Middle frontal gyrus (tissue), 1 donor: ENCODE measurements at regions not wholly inside any gene's neighbourhood (a gene's known extent, or its start where the extent isn't known, plus 50 kb on each side); places are given as distances from the start of the nearest gene placed in this dataset.
"Not testable (repeated sequence)": the region's sequence is repeated elsewhere in the genome, so short reads cannot be mapped to it uniquely, and the experiment has no call there.

Experiments
- DNase-seq: peaks from one replicate; pipeline ENCODE4 v3.0.0-alpha.2; 2015; ENCODE audit warnings: low spot score; ENCODE audit errors: extremely low spot score

DNA sequence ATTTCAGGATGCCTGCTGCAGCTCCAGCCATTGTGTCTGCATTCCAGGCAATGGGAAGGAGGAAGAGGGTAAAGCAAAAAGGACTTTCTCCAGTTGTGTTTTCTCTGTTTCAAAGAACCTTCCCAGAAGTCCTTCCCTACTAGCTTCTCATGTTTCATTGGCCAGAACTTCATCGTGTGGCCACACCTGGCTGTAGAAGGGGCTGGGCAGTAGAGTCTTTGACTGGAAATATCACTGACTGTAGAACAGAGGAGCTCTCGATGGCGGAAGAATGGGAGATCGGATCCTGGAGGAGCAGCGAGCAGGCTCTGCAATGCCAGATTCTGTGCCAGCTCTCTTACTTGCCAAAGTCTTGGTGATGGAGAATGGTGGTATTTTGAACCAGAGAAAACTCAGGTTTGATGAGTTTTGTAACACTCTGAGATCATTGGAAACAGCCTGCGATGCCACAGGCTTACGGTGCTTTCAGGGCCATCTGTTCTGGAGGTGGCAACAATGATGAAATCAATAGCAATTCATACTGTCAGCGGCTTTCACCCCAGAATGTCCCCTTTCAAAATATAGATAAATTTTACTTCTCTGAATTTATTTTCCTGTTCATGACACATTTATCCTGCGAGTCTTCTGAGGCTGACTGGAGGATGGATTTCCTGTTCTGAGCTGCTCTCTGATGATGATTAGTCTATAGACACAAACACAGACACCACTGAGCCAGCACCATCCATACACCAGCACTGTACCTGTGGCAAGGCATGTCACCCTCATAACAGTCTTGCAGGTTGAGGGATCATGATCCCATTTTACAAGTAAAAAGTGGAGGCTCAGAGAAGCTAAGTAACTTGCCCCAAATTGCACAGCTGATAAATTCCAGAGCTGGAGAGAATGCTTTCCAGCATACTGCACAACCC is 204.2 kb downstream of the EMX2 start:
- DNase-seq = no peak

DNA sequence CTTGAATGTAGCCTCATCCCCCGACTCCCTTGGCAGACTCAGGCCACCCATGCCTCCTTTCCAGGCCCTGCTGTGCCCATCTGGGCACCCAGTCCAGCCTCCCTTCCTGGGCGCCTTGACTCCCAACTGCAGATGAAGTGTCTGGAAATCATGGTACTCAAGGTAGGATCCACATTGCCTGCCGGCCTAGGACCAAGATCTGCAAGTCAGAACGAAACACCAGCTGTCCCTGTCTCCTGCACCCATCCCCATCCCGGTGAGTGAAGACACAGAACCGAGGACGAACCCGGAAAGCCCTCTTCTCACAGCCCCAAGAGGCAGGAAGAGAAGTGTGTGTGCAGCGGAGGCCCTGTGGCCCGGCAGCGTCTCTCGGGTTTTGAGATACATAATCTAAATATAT is 205.1 kb downstream of the EMX2 start:
- DNase-seq = no peak

DNA sequence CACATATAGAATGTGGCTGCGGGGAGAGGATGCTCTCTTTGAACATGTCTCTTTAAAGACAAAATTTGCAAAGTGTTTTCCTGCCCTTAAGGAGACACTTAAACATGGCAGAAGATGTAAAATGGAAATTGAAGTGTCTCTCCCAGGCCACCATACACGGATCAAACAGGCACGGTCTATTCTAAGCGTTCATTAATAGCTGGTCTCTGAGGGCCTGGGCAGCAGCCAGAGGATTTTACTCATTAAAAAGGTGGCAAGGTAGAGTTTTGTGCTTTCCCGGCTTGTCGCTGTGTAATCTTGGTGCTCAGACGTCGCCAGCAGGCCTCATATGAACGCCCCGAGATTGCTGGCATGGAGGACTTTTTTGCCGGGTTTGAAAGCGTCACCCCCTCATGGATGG is 205.5 kb downstream of the EMX2 start:
- no peak for DNase-seq

DNA sequence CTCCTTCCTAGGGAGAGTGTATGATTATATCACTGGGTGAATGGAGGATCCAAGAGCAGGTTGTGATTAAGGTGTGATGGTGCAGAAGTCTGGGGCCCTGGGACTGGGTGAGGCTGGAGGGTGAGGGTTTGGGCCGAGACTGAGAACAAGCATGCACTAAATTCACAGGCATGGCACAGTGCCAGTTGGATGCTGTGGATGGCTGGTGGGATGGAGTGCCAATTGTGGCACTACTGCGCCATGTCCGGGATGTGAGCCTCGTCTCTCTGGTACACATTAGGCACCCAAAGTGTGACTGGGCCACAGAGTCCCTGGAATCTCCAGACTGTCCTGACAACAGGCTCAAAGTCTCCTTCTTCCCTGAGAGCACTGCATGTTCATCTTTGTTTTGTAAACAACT is 208.1 kb downstream of the EMX2 start:
- DNase-seq = no peak

DNA sequence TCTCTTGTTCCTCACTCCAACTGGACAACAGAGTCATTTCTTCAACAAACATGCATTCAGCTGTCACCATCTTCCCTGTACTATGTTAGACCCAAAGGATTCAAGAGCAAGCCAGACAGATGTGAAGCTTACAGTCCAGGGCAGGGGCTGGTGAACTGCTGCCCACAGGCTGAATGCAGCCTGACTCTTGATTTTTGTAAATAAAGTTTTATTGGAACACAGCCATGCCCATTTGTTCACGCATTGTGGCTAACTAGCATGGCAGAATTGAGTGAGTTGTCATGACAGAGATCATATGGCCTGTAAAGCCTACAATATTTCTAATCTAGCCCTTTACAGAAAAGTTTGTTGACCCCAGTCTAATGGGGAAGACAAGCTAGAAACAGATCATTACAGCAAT is 208.7 kb downstream of the EMX2 start:
- DNase-seq = no peak

- DNase-seq = no peak
Measured at GRCh38 chr10:117752103-117752502, 209.6 kb downstream of the EMX2 start.

DNA sequence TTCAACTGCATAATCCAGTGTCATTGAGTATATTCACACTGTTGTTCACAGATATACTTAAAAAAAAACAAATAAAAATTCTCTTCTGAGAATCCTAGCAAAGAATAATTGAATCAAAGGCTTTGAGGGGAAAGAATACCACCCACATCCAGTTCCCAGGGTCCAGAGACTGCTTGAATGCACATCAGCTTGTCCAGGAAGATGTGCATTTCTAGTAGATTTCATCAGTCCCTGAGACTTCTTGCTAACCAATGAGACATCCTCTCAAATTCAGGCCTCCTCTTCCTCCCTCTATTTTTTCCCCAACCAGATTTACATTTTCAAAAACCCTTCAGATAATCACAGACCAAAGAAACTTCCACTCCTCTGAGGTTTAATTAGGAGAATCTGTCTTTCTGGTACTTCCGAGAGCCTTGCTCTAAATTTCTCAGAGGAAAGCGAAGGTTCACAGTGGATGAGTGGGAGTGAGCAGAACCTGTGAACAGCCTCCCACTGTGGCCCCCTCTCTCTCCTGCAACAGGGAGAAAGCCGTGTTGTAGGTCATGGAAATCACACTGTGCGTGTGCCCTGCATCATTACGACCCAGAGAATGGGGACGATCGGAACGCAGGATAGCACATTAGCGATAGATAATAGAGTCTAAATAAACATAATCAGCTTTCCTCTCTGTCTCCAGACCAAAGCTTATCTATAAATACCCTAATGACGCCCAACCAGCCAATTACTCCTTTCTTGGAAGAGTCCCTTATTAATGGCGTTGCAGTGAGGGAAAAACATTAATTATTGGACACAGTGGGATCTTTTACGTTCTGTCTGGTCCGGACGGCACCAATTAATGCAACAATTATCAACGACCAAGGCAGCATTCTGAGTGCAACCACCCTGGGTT is 212.5 kb downstream of the EMX2 start:
- no peak for DNase-seq

- DNase-seq = no peak
Measured at GRCh38 chr10:117755659-117756014, 213.1 kb downstream of the EMX2 start.

DNA sequence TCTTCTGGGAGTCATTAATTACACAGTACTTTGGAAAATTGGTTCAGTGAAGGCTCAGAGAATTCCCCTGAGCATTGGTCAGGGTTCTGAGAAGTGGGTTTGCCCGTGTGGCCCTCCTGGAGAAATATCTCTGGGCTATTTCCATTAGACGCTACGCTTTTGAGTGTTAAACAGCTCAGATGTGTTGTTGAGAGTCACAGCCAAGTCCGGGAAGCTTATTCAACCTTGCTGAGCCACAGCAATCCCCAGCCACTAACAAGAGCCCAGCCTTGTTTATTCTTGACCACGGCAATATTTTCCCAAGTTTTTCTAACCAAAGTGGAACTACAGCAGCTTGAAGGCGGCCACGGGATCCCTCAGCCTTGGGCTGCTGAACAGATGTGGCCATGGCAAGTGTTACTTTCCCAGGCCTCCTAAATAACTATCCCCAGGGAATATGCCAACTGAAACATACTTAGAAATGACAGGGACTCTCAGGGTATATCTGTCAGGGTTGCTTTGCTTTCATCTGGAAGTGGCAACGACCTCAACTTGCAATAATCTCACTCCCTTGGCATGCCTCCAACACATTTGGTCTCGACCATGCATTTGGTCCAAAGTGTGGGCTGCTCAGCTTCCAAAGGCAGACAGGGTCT is 214.7 kb downstream of the EMX2 start:
- no peak for DNase-seq

DNA sequence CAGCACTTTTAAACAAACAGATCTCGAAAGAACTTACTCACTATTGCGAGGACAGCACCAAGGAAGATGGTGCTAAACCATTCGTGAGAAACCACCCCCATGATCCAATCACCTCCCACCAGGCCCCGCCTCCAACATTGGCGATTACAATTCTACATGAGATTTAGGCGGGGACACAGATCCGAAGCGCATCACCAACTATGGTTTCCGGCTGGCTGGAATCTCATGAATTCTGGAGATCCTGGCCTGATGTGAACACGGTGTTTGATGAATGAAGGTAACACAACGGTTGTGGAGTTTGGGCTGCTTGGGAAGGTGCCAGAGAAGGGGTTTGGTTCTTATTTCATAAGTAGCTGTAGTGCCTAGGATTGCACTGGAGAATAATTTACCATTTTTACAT is 216.7 kb downstream of the EMX2 start:
- no peak for DNase-seq

- DNase-seq = no peak
Measured at GRCh38 chr10:117761695-117762094, 219.1 kb downstream of the EMX2 start.

GRCh38 chr10:117762126-117762818 is 219.7 kb downstream of the EMX2 start:
- no peak for DNase-seq

GRCh38 chr10:117762819-117763172 is 220.2 kb downstream of the EMX2 start:
- no peak for DNase-seq

DNA sequence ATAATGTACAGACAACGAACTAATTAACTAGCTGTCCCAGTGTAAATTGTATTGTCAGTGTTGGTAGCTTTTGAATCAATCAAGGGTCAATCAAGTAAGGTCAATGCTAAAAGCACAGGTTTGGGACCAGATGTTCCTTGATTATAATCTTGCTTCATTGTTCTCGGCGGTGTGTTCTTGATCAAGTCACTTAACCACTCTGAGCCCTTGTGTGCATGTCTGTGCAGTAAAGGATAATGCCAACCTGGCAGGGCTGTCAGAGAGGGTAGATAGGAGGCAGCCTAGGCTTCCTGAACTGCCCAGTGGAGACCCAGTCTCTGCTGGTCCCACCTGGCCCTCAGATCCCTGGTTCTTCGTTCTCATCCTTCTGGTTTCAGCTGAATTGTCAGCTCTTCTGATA is 221.0 kb downstream of the EMX2 start:
- no peak for DNase-seq

- no peak for DNase-seq
Measured at GRCh38 chr10:117768333-117769042, 225.9 kb downstream of the EMX2 start.

- DNase-seq = no peak
Measured at GRCh38 chr10:117775526-117775925, 233.0 kb downstream of the EMX2 start.

DNA sequence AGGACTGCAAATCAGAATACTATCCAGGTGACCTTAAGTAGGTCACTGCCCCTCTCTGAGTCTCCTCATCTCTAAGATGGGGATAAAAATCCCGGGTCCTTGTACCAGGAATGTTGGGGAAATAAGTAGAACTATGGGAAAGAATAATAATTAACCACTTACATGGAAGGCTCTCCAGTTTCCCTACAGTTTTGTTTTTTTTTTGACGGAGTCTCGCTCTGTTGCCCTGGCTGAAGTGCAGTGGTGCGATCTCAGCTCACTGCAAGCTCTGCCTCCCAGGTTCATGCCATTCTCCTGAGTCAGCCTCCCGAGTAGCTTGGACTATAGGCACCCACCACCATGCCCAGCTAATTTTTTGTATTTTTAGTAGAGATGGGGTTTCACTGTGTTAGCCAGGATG is 234.7 kb downstream of the EMX2 start:
- DNase-seq = not testable (repeated sequence)

DNA sequence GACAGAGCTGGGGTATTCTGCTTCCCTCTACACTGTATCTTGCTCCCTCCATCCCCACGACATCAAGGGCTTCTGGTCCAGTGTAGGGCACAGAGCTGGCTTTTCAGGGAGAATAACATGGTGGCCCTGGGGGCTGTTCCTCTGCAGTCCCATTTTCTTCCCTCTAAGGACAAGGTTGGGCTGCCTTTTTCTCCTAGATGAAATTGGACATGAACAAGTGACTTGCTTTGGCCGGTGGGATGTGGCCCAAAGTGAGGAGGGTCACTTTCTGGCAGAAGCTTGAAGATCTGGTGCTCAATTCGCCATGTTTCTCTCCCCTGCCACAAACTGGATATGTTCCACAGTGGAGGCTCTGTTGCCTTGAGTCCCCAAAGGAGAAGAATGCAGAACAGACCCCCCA is 235.7 kb downstream of the EMX2 start:
- no peak for DNase-seq

- no peak for DNase-seq
Measured at GRCh38 chr10:117780411-117780810, 237.9 kb downstream of the EMX2 start.

DNA sequence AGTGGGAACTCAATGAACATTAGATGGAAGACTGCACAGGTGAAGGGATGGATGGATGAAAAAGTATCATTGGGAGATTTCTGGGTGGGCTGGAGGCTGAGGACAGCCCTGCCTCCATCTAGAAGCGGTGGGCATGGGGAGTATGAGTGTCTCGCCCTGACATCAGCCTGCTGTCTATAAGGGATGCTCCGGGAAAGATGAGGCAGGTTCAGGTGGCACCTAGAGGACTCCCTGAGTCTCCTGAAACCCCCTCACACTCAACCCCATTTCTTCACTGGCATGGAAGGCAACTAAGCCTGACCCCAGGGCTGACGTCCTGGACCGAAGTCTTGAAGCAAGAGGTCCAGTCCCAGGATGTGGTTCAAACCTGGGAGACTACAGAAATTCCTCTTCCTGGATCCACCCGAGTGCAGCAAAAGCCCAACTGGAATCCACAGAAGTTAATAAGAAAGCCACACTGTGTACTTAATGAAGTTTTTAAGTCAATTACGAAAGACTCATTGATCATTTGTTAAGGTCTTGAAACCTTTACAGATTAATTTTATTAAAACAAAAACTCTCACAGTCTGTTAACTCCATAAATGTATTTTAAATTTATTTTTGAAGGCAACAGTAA is 238.8 kb downstream of the EMX2 start:
- no peak for DNase-seq
